GM21737 (cell line): ENCODE measurements at regions not wholly inside any gene's neighbourhood (a gene's known extent, or its start where the extent isn't known, plus 50 kb on each side); places are given as distances from the start of the nearest gene placed in this dataset.

Source experiments
- ATAC-seq: cut with Tn5 transposase; IDR thresholded peaks from one replicate; pipeline ENCODE4 v1.9.1; 2021; ENCODE audit warnings: mild to moderate bottlenecking, moderate library complexity; ENCODE audit not compliant: unreplicated experiment

- no peak for ATAC-seq
Measured at GRCh38 chr18:25962919-25963318, 127.5 kb downstream of the SS18 start.

GRCh38 chr18:25962176-25962575 lies 128.2 kb downstream of the SS18 start:
- no peak for ATAC-seq

- no peak for ATAC-seq
Measured at GRCh38 chr18:25957017-25957416, 133.4 kb downstream of the SS18 start.

- no peak for ATAC-seq
Measured at GRCh38 chr18:25953111-25953510, 137.3 kb downstream of the SS18 start.

DNA sequence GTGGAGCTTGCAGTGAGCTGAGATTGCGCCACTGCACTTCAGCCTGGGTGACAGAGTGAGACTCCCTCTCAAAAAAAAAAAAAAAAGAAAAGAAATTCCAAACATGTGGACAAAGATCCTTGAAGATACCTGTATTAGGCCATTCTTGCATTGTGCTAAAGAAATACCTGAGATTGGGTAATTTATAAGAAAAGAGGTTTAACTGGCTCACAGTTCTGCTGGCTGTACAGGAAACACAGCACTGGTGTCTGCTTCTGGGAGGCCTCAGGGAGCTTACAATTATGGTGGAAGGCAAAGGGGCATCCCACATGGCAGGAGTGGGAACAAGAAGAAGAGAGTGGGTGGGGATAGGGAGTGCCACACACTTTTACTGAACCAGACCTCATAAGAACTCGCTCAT lies 140.1 kb downstream of the SS18 start:
- ATAC-seq = no peak

- no peak for ATAC-seq
Measured at GRCh38 chr18:25946540-25946939, 143.9 kb downstream of the SS18 start.

GRCh38 chr18:25935356-25935755 lies 155.1 kb downstream of the SS18 start:
- ATAC-seq = no peak

DNA sequence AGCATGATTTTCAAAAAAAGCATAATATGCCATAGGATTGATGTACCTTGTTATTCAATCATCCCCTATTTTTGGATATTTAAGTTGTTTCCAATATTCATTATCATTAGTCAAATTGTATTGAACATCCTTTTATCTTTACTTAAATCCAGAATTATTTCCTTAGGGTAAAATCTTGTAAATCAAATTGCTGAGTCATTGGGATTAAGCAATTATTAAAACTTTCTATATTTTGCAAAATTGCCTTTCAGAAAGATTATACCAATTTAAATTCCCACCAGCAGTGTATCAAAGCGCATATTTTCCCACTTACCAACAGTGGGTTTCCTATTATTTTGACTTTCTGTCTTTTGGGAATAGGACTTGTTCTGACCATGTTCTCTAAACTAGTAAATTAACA lies 159.3 kb downstream of the SS18 start:
- no peak for ATAC-seq

DNA sequence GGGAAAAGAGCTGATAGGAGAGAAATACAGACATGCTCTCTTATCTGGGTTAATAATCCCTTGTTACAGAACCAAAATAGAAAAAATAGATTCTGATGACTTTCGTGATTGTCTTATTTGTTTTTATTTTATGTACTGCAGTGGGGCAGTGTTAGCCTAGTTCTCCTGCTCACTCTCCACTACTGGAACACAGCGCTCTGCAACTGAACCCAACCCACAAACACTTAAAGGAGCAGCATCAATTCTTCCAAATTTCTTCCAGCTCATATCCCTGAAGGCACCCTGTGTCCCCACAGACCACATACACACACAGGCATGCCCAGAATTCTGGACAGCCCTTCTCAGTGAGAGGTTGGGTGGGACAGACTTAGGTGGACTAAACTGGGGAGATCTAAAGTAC lies 160.6 kb downstream of the SS18 start:
- no peak for ATAC-seq

- ATAC-seq = no peak
Measured at GRCh38 chr18:25927830-25928229, 162.6 kb downstream of the SS18 start.

DNA sequence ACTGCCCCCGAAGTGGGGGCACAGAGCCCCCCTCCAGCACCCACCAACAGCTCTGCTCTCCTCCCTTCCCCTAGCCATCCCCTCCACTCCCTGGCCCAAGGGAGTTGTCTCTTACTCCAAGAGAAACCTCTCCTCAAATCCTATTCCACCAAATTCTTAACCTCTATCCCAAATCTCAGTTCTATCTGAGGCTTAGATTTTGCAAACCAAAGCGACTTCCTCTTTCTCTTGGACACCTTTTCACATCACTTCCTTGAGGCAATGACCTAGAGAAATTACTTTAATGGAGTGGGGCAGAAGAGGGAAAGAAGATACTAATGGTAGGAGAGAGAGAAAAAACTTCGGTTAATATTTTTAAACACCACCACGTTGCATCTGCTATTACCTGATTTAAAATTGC lies 167.2 kb downstream of the SS18 start:
- no peak for ATAC-seq

GRCh38 chr18:25921677-25922421 lies 168.6 kb downstream of the SS18 start:
- ATAC-seq = no peak

DNA sequence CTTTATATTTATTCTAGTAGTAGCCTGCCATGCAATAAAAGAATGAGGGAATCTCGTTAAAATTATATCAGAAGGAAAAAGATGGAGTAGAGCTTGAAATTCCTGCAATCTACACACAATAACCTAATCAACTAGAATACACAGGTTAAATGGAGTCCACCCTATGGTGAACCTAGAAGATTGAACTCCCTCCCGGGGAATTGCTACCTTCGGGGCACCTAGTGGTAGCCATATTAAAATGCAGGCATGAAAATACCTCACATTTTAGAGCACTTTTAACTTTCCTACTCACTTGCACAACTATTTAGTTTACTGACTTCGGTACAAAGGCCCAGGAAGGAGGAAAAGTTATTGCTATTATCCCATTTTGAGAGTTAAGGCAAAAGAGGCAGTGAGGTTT lies 174.5 kb downstream of the SS18 start:
- no peak for ATAC-seq

GRCh38 chr18:25898965-25899364 lies 191.4 kb downstream of the SS18 start:
- no peak for ATAC-seq

GRCh38 chr18:25896956-25897355 lies 193.5 kb downstream of the SS18 start:
- no peak for ATAC-seq

DNA sequence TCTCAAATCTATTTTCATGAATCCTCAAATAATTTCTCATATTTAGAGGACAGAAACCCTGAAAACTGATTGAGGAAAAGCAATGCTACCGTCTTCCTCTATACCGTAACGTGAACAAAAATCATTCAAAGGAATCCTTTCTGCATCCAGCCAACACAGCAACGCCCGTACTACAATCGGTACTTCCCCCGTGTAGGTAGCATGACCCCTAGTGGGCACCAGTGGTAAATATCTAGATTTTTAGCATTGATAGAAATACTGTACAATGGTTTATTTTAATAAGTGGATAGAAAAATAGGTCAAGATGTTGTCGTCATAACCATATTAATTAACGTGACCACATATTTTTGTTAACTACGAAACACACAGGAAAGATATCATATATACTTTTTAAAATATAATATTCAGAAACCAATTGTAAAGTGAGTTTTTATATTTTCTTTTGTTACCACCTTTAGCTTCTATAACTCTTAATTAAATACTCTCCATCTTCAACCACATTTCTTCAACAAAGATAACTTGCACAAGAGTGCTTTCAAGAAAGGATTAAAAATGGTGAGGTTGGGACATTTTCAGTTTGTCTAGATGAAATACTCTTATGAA lies 194.1 kb downstream of the SS18 start:
- no peak for ATAC-seq

DNA sequence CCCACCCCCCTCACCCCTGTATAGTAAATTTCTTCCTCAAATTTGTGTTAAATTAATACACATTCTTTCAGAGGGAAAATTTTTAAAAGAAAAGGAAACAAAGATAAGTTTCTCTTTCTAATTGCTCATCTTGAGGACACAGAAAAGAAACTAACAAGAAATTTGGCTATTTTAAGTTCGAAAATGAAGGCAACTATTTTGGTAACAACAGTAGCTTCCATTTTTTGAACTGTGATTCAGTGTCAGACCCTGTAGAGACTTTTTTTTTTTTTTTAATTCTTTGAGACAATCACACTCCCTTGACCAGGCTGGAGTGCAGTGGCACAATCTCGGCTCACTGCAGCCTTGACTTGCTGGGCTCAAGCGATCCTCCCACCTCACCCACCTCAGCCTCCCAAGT lies 194.9 kb downstream of the SS18 start:
- ATAC-seq = no peak

- no peak for ATAC-seq
Measured at GRCh38 chr18:25886283-25886682, 204.1 kb downstream of the SS18 start.

DNA sequence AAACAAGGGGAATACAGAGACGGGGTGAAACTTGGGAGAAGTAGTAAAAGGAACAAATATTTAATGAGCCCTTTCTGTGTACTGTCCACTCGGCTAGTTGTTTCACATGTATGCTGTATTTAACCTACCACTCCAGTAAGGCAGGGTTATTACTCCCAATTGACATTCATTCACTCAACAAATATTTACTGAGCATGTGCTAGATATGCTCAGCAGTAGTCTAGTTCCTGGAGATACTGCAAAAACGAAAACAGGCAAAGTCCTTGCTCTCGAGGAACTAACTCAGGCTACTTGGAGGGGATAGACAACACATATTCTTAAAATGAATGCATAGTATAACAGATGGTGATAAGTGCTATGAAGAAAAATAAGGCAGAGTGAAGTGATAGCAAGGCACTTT lies 207.3 kb downstream of the SS18 start:
- ATAC-seq = no peak

DNA sequence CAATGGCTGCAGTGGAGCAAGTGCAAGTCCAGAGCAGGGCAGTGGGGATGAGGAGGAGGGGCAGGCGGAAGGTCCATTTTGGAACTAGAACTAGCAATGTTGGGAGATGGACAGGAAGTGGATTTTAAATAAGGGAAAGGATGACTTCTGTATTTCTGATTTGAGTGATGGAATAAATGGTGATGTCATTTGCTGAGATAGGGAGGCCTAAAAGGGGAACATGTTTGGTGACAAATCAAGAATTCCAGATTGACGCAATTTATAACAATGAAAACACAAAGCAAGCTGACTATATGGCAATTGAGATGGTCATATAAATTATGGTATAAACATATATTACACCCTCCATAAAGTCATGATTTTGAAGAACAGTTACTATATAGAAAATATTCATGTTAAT lies 209.3 kb downstream of the SS18 start:
- ATAC-seq = no peak

- no peak for ATAC-seq
Measured at GRCh38 chr18:25880441-25880840, 210.0 kb downstream of the SS18 start.

DNA sequence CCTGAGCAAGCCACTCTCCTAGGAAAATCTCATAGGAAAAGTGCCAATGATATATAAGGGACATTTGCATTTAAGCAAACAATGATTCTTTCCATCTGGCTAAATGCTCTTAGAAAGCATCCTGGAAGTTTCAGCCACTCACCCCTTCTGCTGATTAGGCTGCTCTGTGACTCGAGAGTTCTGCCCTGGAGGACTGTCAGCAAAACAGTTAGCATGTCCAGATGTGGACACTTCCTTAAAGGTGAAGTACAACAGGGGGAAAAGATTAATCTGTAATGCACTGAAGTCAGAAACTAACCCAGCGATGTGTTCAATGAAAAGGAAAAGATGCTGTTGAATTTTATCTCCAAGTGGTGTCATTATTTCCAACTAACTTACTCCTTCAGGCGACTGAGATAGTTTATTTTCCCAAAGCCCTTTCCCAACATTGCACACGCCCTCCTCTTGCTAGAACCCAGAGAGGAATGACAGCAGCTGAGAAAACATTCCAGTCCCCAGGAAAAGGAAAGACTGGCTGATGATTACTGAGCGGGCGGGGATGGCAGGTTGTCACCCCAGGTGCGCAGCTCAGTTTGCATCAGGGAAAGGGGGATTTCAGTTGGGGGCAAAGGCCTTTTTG lies 214.0 kb downstream of the SS18 start:
- no peak for ATAC-seq
